ENCODE measurements at regions not wholly inside any gene's neighbourhood (a gene's known extent, or its start where the extent isn't known, plus 50 kb on each side); places are given as distances from the start of the nearest gene placed in this dataset.

DNA sequence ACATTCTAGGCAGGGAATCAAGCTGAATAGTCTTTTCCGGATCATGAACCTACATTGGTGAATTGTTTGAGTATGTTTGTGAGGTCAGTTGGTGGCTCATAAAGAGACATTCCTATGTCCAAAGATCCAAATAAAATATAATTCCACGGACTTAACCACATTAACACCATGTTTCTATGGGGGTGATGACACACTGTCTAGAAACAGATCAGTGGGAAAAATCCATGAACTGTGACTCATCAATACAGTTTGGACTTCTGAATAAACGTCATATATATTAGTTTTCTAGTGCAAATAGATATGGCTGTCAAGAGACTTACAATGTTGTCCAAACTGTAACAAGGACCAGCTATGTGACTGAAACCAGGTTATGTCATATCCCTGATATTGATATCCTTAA, 509.9 kb upstream of the TYRP1 start:
- H3K27ac ChIP-seq (ENCODE audit: low read depth, low read length): no peak overlapping the region
- H3K27me3 ChIP-seq (ENCODE audit: control insufficient read depth, insufficient read depth, low read length): no peaks in the 10 kb centered on the region
- ChIA-PET CTCF (no interaction called here), POLR2A (no interaction called here)
- TF ChIP-seq, protein P1, sequence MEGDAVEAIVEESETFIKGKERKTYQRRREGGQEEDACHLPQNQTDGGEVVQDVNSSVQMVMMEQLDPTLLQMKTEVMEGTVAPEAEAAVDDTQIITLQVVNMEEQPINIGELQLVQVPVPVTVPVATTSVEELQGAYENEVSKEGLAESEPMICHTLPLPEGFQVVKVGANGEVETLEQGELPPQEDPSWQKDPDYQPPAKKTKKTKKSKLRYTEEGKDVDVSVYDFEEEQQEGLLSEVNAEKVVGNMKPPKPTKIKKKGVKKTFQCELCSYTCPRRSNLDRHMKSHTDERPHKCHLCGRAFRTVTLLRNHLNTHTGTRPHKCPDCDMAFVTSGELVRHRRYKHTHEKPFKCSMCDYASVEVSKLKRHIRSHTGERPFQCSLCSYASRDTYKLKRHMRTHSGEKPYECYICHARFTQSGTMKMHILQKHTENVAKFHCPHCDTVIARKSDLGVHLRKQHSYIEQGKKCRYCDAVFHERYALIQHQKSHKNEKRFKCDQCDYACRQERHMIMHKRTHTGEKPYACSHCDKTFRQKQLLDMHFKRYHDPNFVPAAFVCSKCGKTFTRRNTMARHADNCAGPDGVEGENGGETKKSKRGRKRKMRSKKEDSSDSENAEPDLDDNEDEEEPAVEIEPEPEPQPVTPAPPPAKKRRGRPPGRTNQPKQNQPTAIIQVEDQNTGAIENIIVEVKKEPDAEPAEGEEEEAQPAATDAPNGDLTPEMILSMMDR (IDR thresholded peaks at IDR 0.05; ENCODE audit: low read depth, low read length): no peak
- no peaks in the 10 kb centered on the region for H3K9me3 ChIP-seq (ENCODE audit: control insufficient read depth, insufficient read depth, low read length)
- H3K4me3 ChIP-seq (ENCODE audit: low read depth, low read length): no peak overlapping the region
- DNase-seq (ENCODE audit: low read depth, low spot score): no peak

DNA sequence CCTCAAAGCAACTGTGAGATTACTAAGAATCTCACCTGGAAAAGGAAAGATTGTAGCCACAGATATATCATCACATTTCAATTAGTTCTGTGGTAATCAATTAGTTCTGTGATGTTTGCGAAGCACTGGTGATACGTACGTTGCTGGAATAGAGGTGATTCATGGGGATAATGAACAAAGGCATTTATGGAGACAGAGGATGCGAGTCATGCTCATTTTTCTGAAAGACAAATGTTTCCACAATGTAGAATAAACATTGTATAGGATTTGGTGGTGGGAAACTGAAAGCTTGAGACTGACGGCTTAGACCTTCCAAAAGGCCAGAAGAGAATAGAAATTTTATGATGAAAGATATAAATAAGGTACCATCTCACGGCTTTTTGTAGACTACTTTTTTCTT, 507.3 kb upstream of the TYRP1 start:
- H3K4me3 ChIP-seq (ENCODE audit: low read depth, low read length): no peak overlapping the region
- POLR2A ChIA-PET: no interaction called here
- no peaks in the 10 kb centered on the region for H3K9me3 ChIP-seq (ENCODE audit: control insufficient read depth, insufficient read depth, low read length)
- DNase-seq (ENCODE audit: low read depth, low spot score): no peak
- CTCF ChIA-PET: no interaction called here
- TF ChIP-seq, protein P1 (IDR thresholded peaks at IDR 0.05; ENCODE audit: low read depth, low read length): no peak
- H3K27me3 ChIP-seq (ENCODE audit: control insufficient read depth, insufficient read depth, low read length): no peaks in the 10 kb centered on the region
- no peak overlapping the region for H3K27ac ChIP-seq (ENCODE audit: low read depth, low read length)

DNA sequence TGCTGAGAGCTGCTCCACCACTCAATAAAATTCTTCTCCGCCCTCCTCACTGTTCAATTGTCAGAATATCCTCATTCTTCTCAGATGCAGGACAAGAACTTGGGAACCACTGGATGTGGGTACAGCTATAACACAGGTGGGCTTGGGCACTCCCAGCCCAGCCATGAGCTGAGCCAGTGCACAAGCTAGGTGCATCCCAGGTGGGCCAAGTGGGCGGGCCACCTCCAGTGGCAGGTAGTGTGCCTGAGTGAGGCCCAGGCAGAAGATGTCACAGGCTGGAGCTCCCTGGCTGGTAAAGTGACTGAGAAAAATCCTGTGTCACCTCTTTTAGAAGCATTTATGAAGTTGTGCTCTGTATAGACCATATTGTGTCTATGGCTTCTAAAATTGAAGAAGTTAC, 501.6 kb upstream of the TYRP1 start:
- Histone ChIP-seq H3K27me3 (ENCODE audit: control insufficient read depth, insufficient read depth, low read length) (no peaks in the 10 kb centered on the region), H3K9me3 (ENCODE audit: control insufficient read depth, insufficient read depth, low read length) (peaks cover 4% of the 10 kb centered on the region), H3K27ac (ENCODE audit: low read depth, low read length) (no peak overlapping the region), H3K4me3 (ENCODE audit: low read depth, low read length) (no peak overlapping the region)
- ChIA-PET POLR2A (no interaction called here), CTCF (no interaction called here)
- TF ChIP-seq, protein P1 (IDR thresholded peaks at IDR 0.05; ENCODE audit: low read depth, low read length): no peak
- no peak for DNase-seq (ENCODE audit: low read depth, low spot score)

DNA sequence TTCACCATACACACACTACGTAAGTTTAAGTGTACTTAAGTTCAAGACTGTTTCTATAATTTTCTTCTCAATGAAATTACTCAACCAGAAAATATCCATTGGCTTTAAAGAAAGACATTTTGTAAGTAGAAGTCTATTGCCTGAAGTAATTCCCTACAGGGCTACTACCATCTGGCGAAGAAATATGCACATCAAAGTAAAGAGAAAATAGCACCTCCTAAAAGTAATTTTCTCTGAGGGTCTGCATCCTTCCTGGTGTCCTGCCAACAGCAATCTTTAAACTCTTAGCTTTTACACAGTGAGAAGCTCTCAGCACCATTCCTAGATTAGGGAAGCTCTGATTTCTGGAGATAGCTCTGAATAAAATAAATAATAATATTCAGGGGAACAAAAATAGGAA, 498.5 kb upstream of the TYRP1 start:
- Histone ChIP-seq H3K9me3 (ENCODE audit: control insufficient read depth, insufficient read depth, low read length) (peaks cover 4% of the 10 kb centered on the region), H3K27ac (ENCODE audit: low read depth, low read length) (no peak overlapping the region), H3K4me3 (ENCODE audit: low read depth, low read length) (no peak overlapping the region), H3K27me3 (ENCODE audit: control insufficient read depth, insufficient read depth, low read length) (no peaks in the 10 kb centered on the region)
- no peak for DNase-seq (ENCODE audit: low read depth, low spot score)
- CTCF ChIA-PET: no interaction called here
- POLR2A ChIA-PET: no interaction called here
- TF ChIP-seq, protein P1 (IDR thresholded peaks at IDR 0.05; ENCODE audit: low read depth, low read length): no peak

DNA sequence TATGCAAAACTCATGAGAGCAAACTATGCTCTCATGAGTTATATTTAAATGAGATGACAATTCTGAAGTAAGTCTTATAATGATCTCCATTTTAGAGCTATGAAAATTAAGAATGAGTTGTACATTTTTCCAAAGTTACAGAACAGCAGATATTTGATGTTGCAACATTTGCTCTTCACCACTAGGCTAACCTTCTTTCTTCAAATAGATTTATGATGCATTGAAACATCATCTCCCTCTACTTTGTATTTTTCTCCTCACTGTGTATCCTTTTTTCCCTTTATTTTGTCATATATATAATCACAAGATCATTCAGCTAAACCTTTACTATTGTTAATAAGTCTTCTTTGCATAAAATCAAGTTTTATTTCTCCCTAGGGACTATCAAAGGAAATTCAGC, 497.7 kb upstream of the TYRP1 start:
- no peak overlapping the region for H3K27ac ChIP-seq (ENCODE audit: low read depth, low read length)
- ChIA-PET POLR2A (no interaction called here), CTCF (no interaction called here)
- TF ChIP-seq, protein P1 (IDR thresholded peaks at IDR 0.05; ENCODE audit: low read depth, low read length): no peak
- no peak overlapping the region for H3K4me3 ChIP-seq (ENCODE audit: low read depth, low read length)
- no peak for DNase-seq (ENCODE audit: low read depth, low spot score)
- no peaks in the 10 kb centered on the region for H3K27me3 ChIP-seq (ENCODE audit: control insufficient read depth, insufficient read depth, low read length)
- H3K9me3 ChIP-seq (ENCODE audit: control insufficient read depth, insufficient read depth, low read length): peaks cover 4% of the 10 kb centered on the region
